Keratinocyte (primary cell): ENCODE measurements at regions not wholly inside any gene's neighbourhood (a gene's known extent, or its start where the extent isn't known, plus 50 kb on each side); places are given as distances from the start of the nearest gene placed in this dataset.
A peak's percentile ranks its signal among the peaks of the same experiment; 100 is the strongest.
"Not testable (repeated sequence)": the region's sequence is repeated elsewhere in the genome, so short reads cannot be mapped to it uniquely, and the experiment has no call there.

Experiments
- DNase-seq: peaks from one replicate; pipeline ENCODE4 v3.0.0-alpha.2; 2011; ENCODE audit warnings: low read depth, missing footprints, low spot score
- FAIRE-seq: peaks from 2 replicates; lab custom pipeline; 2011; peaks lifted over from hg19 to GRCh38; lab: Jason Lieb, UNC
- H2AFZ ChIP-seq: 2 replicates; pipeline ENCODE4 v1.6.0; 2012; ENCODE audit warnings: low read length, control low read depth, inconsistent platforms; ENCODE audit not compliant: control insufficient read depth
- H3K27ac ChIP-seq: 2 replicates; pipeline ENCODE4 v1.5.1; 2011; ENCODE audit warnings: low read length; ENCODE audit not compliant: control insufficient read depth, insufficient read depth
- H3K27me3 ChIP-seq: 3 replicates; pipeline ENCODE4 v1.6.0; 2011; ENCODE audit warnings: low read length; ENCODE audit not compliant: control insufficient read depth, insufficient read depth; ENCODE audit errors: extremely low read depth
- H3K36me3 ChIP-seq, 2 experiments: 2 replicates in 1 of 2; 3 replicates in 1 of 2; pipeline ENCODE4 v1.5.1; 2011; ENCODE audit warnings: low read length in 2 of 2, mild to moderate bottlenecking in 1 of 2; ENCODE audit not compliant: control insufficient read depth in 2 of 2, insufficient read depth in 2 of 2; ENCODE audit errors: extremely low read depth in 1 of 2
- H3K4me1 ChIP-seq: 3 replicates; pipeline ENCODE4 v1.5.1; 2011; ENCODE audit warnings: low read length; ENCODE audit not compliant: control insufficient read depth, insufficient read depth; ENCODE audit errors: extremely low read depth
- H3K4me2 ChIP-seq: 3 replicates; pipeline ENCODE4 v1.6.0; 2011; ENCODE audit warnings: low read depth, low read length; ENCODE audit not compliant: control insufficient read depth, insufficient read depth; ENCODE audit errors: extremely low read depth
- H3K4me3 ChIP-seq, 3 experiments: fragments of 200-600 bp in 1 of 3; sonication (generic) in 1 of 3; 2 replicates in 2 of 3; 3 replicates in 1 of 3; pipeline ENCODE4 v1.5.1; 2011 to 2016; ENCODE audit warnings: low read length in 3 of 3, mild to moderate bottlenecking in 3 of 3, control low read depth in 2 of 3, inconsistent platforms in 1 of 3, low read depth in 1 of 3, mixed read lengths in 1 of 3, mixed run types in 1 of 3, moderate library complexity in 1 of 3; ENCODE audit not compliant: control insufficient read depth in 2 of 3, insufficient read depth in 2 of 3; ENCODE audit errors: extremely low read depth in 1 of 3
- H3K79me2 ChIP-seq: 2 replicates; pipeline ENCODE4 v1.6.0; 2012; ENCODE audit warnings: low read length; ENCODE audit not compliant: control insufficient read depth, insufficient read depth
- H3K9ac ChIP-seq: 3 replicates; pipeline ENCODE4 v1.6.0; 2011; ENCODE audit warnings: low read length; ENCODE audit not compliant: control insufficient read depth, insufficient read depth; ENCODE audit errors: extremely low read depth
- H3K9me1 ChIP-seq: 3 replicates; pipeline ENCODE4 v1.6.0; 2011; ENCODE audit warnings: low read length; ENCODE audit not compliant: control insufficient read depth, insufficient read depth; ENCODE audit errors: extremely low read depth
- H3K9me3 ChIP-seq: 2 replicates; pipeline ENCODE4 v1.5.1; 2012; ENCODE audit warnings: low read depth, low read length; ENCODE audit not compliant: control insufficient read depth
- H4K20me1 ChIP-seq: 3 replicates; pipeline ENCODE4 v1.6.0; 2011; ENCODE audit warnings: low read length; ENCODE audit not compliant: control insufficient read depth, insufficient read depth; ENCODE audit errors: extremely low read depth
- EZH2 ChIP-seq: IDR thresholded peaks from one replicate; pipeline ENCODE4 v1.6.1; 2012; ENCODE audit warnings: inconsistent platforms, mild to moderate bottlenecking, low read length, moderate library complexity
- dilution Hi-C: fragments of 300-500 bp; cut with MboI; formaldehyde crosslinking; loops from one replicate; pipeline ENCODE4 v1.7.0; 2020; ENCODE audit warnings: low sequenced_read_pairs; ENCODE audit not compliant: extremely low pct_ligation_motif_present
- TF ChIP-seq, protein P1 (sequence below), 3 experiments: IDR thresholded peaks in 1 of 3; conservative IDR thresholded peaks in 1 of 3; optimal IDR thresholded peaks in 1 of 3; 2 replicates in 2 of 3; 3 replicates in 1 of 3; pipeline versions ENCODE3 to v1.5.1; 2011; ENCODE audit warnings: low read length in 3 of 3, mild to moderate bottlenecking in 3 of 3, moderate library complexity in 2 of 3, control low read depth in 1 of 3, inconsistent platforms in 1 of 3; ENCODE audit not compliant: insufficient read depth in 2 of 3; ENCODE audit errors: extremely low read depth in 1 of 3

DNA sequence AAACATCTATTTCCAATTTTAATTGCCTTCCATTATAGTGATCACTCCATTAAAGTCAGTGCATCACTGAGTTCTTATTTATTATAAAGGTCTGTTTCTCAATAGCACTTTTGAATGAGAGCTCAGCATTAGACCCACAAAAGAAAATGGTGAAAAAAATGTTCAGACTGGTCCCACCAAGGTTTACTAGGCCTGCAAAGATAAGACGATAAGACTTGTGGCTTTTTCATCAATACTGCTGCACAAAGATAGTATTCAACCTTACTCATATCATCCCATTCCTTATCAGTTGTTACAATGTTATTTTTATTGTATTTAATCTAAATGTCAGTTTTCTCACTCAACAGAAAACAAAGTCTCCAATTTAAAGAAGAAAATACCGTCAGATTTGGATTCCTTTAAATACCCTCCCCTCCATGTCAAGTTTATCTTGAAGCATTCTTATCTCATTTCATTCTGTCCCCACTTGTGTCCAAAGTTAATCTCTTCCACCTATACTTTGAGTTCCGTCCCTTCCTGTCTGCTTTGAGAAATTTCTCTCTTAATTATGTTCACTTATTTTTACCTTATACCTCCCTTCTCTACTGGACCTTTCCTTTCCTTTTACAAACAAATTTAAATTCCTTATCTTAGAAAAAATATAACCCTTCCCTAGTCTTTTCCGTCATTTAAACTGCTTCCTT is 140.0 kb downstream of the GASK1B start:
- Histone ChIP-seq H3K4me1 (peaks cover 6% of the 10 kb centered on the region), H3K9me1 (no peaks in the 10 kb centered on the region), H3K4me2 (no peak overlapping the region), H3K4me3 (no peak overlapping the region), H4K20me1 (no peaks in the 10 kb centered on the region), H3K9ac (no peak overlapping the region), H2AFZ (no peak overlapping the region), H3K27ac (no peak overlapping the region), H3K9me3 (no peaks in the 10 kb centered on the region), H3K79me2 (no peaks in the 10 kb centered on the region), H3K27me3 (no peaks in the 10 kb centered on the region), H3K36me3 (no peaks in the 10 kb centered on the region)
- no peak for FAIRE-seq
- TF ChIP-seq EZH2 = no peak
- TF ChIP-seq, protein P1, sequence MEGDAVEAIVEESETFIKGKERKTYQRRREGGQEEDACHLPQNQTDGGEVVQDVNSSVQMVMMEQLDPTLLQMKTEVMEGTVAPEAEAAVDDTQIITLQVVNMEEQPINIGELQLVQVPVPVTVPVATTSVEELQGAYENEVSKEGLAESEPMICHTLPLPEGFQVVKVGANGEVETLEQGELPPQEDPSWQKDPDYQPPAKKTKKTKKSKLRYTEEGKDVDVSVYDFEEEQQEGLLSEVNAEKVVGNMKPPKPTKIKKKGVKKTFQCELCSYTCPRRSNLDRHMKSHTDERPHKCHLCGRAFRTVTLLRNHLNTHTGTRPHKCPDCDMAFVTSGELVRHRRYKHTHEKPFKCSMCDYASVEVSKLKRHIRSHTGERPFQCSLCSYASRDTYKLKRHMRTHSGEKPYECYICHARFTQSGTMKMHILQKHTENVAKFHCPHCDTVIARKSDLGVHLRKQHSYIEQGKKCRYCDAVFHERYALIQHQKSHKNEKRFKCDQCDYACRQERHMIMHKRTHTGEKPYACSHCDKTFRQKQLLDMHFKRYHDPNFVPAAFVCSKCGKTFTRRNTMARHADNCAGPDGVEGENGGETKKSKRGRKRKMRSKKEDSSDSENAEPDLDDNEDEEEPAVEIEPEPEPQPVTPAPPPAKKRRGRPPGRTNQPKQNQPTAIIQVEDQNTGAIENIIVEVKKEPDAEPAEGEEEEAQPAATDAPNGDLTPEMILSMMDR (optimal IDR thresholded peaks at IDR 0.05 in 1 of 3, IDR thresholded peaks at IDR 0.05 in 1 of 3, conservative IDR thresholded peaks at IDR 0.05 in 1 of 3; ENCODE audit: extremely low read depth in 1 of 3, insufficient read depth in 2 of 3, low read length in 3 of 3) = no peak
- dilution Hi-C loops = no loop called here
- DNase-seq = no peak

DNA sequence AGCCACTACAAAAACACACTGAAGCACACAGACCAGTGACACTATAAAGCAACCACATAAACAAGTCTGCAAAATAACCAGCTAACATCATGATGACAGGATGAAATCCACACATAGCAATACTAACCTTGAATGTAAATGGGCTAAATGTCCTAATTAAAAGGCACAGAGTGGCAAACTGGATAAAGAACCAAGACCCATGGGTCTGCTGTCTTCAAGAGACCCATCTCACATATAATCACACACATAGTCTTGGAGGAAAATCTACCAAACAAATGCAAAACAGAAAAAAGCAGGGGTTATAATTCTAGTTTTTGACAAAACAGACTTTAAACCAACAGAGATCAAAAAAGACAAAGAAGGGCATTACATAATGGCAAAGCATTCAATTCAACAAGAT is 144.4 kb downstream of the GASK1B start:
- dilution Hi-C loops, H3K4me1 ChIP-seq, H3K4me3 ChIP-seq, H3K36me3 ChIP-seq, H3K27me3 ChIP-seq, H3K79me2 ChIP-seq, H4K20me1 ChIP-seq, H3K27ac ChIP-seq, H3K9me1 ChIP-seq, H3K9ac ChIP-seq, H2AFZ ChIP-seq, H3K4me2 ChIP-seq, FAIRE-seq, H3K9me3 ChIP-seq, DNase-seq: not testable (repeated sequence)

DNA sequence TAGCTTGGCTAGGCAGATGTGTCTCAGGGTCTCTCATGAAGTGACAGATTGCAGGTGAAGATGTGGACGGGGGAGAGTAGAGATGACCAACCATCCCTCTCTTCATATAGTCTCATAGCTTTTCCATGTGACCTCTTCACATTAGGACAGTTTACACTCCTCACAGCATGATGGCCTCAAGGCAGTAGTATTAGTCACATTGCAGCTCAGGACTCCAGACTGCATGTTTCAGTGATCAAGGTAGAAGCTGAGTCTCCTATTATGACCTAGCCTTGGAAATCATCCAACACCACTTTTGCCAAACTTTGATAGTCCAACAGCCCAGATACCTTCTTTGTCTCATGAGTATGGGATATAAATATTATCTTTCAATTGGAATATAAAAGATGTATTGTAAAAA is 147.7 kb downstream of the GASK1B start:
- peaks cover 17% of the 10 kb centered on the region for H3K4me1 ChIP-seq
- H3K27ac ChIP-seq = no peak overlapping the region
- H4K20me1 ChIP-seq = no peaks in the 10 kb centered on the region
- H3K9me1 ChIP-seq = no peaks in the 10 kb centered on the region
- H3K36me3 ChIP-seq = no peaks in the 10 kb centered on the region
- H3K4me2 ChIP-seq = no peak overlapping the region
- FAIRE-seq = peak; percentile 99
- H3K79me2 ChIP-seq = no peaks in the 10 kb centered on the region
- dilution Hi-C loops = no loop called here
- no peak overlapping the region for H3K4me3 ChIP-seq
- TF ChIP-seq, protein P1 (optimal IDR thresholded peaks at IDR 0.05 in 1 of 3, IDR thresholded peaks at IDR 0.05 in 1 of 3, conservative IDR thresholded peaks at IDR 0.05 in 1 of 3; ENCODE audit: extremely low read depth in 1 of 3, insufficient read depth in 2 of 3, low read length in 3 of 3) = no peak
- no peak for TF ChIP-seq EZH2
- no peak overlapping the region for H3K9ac ChIP-seq
- H3K9me3 ChIP-seq = no peaks in the 10 kb centered on the region
- no peaks in the 10 kb centered on the region for H3K27me3 ChIP-seq
- no peak overlapping the region for H2AFZ ChIP-seq
- DNase-seq = peak; percentile 30
